PFSK-1 (cell line): ENCODE measurements at regions not wholly inside any gene's neighbourhood (a gene's known extent, or its start where the extent isn't known, plus 50 kb on each side); places are given as distances from the start of the nearest gene placed in this dataset.

Experiments
- FOXP2 ChIP-seq: optimal IDR thresholded peaks from 2 replicates; pipeline ENCODE3; 2011; ENCODE audit warnings: borderline replicate concordance, control low read depth, inconsistent platforms; ENCODE audit not compliant: insufficient read depth; ENCODE audit errors: extremely low read length, extremely low read depth
- POLR2AphosphoS5 ChIP-seq: IDR thresholded peaks from 2 replicates; pipeline ENCODE4 v1.6.1; 2012; ENCODE audit warnings: low read depth, mild to moderate bottlenecking, control low read depth, low read length, moderate library complexity
- REST ChIP-seq, 2 experiments: IDR thresholded peaks; 2 replicates each; pipeline versions ENCODE4 v1.6.1 to v1.8.0; 2011 to 2012; ENCODE audit warnings: low read depth in 2 of 2, low read length in 2 of 2, control low read depth in 1 of 2, inconsistent platforms in 1 of 2, mild to moderate bottlenecking in 1 of 2, moderate library complexity in 1 of 2; ENCODE audit not compliant: insufficient read depth in 1 of 2
- SIN3A ChIP-seq: IDR thresholded peaks from 2 replicates; pipeline ENCODE4 v1.6.1; 2012; ENCODE audit warnings: mild to moderate bottlenecking, low read length, moderate library complexity, borderline replicate concordance; ENCODE audit not compliant: insufficient read depth
- TAF1 ChIP-seq: IDR thresholded peaks from 2 replicates; pipeline ENCODE4 v1.6.1; 2012; ENCODE audit warnings: low read length, control low read depth, borderline replicate concordance; ENCODE audit not compliant: insufficient read depth

DNA sequence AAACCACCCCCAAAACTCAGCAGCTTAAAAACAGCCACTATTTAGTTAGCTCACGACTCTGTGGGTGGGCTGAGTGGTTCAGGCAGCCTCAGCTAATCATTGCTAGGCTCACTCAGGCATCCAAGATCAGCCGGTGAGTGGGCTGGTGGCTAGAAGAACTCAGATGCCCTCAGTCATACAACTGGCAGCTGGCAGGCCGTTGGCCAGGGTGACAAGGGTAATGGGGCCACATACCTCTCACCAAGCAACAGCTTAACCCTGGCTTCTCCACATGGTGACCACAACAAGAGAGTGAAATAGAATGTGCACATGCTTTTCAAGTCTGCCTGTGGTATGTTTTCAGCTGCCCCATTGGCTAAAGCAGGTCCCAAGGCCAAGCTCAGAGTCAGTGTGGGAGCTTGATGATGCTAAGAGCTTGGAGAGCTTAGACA is 435.4 kb upstream of the TSHZ3 start:
- no peak for TF ChIP-seq REST (IDR thresholded peaks at IDR 0.05; ENCODE audit: insufficient read depth in 1 of 2, low read depth in 2 of 2, low read length in 2 of 2)
- TF ChIP-seq FOXP2, result no peak
- TF ChIP-seq POLR2AphosphoS5, result no peak
- TF ChIP-seq TAF1, result no peak
- no peak for TF ChIP-seq SIN3A

- TF ChIP-seq TAF1, result no peak
- TF ChIP-seq REST (IDR thresholded peaks at IDR 0.05; ENCODE audit: insufficient read depth in 1 of 2, low read depth in 2 of 2, low read length in 2 of 2), result no peak
- no peak for TF ChIP-seq SIN3A
- no peak for TF ChIP-seq POLR2AphosphoS5
- no peak for TF ChIP-seq FOXP2
Observed at GRCh38 chr19:31801611-31802010, 452.4 kb upstream of the TSHZ3 start.

GRCh38 chr19:31803835-31804446 is 454.7 kb upstream of the TSHZ3 start:
- TF ChIP-seq REST (IDR thresholded peaks at IDR 0.05; ENCODE audit: insufficient read depth in 1 of 2, low read depth in 2 of 2, low read length in 2 of 2) (no peak), SIN3A (no peak), TAF1 (no peak), POLR2AphosphoS5 (no peak), FOXP2 (no peak)

GRCh38 chr19:31804668-31805067 is 455.4 kb upstream of the TSHZ3 start:
- TF ChIP-seq REST (IDR thresholded peaks at IDR 0.05; ENCODE audit: insufficient read depth in 1 of 2, low read depth in 2 of 2, low read length in 2 of 2), result no peak
- no peak for TF ChIP-seq SIN3A
- no peak for TF ChIP-seq POLR2AphosphoS5
- no peak for TF ChIP-seq TAF1
- no peak for TF ChIP-seq FOXP2
